ENCODE measurements at regions not wholly inside any gene's neighbourhood (a gene's known extent, or its start where the extent isn't known, plus 50 kb on each side); places are given as distances from the start of the nearest gene placed in this dataset.

DNA sequence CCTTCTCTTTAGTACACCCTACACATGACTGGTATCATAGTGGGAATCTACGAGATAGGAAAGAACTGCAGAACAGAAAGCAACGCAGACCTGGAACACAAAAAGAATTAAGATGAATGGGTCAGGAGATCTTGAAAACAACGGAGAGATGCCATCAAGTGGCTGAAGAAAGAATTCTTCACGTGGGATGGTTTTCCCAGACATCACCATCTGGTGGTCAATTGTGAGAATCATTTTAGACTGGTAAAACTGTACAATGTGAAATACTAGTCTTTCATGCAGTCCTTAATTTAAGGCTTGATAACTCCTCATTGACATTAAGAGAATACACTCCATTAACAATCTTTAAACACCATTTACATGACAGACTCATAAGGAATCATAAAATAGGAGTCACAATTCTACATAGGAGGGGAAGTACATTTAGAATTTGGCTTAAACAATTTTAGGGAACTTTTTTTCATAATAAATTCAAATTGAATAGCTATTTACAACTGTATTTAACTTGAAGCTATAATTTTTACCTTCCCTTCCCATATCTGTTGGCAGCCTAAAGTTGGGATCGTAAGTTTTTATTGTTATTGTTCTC is 128.4 kb upstream of the TRPM3 start:
- TF ChIP-seq, protein P1, sequence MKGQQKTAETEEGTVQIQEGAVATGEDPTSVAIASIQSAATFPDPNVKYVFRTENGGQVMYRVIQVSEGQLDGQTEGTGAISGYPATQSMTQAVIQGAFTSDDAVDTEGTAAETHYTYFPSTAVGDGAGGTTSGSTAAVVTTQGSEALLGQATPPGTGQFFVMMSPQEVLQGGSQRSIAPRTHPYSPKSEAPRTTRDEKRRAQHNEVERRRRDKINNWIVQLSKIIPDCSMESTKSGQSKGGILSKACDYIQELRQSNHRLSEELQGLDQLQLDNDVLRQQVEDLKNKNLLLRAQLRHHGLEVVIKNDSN (IDR thresholded peaks at IDR 0.05): 0 out of 2 replicates have a peak, but pooled peaks have one; percentile 24
- TF ChIP-seq RAD21 (IDR thresholded peaks at IDR 0.05; ENCODE audit: low read depth) (peak; percentile 64), TCF12 (IDR thresholded peaks at IDR 0.05; ENCODE audit: low read depth) (no peak)

DNA sequence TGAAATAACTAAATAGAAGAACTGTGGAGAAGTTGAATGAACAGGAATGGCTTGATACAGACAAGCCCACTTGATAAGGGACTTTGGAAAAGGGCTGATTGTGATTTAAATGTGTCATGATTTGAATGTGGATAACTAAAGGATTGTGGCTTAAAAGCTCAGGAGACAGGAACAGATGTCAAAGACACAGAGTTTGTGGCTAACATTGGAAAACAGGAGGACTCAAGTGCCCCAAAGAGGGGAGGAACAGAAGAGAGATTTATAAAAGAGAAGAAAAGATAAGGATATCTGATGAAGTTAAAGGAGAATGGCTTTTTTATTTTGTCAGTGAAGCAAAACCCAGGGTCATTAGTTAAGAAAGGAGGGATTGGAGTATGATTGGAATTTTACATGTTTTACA is 124.2 kb upstream of the TRPM3 start:
- TF ChIP-seq, protein P2, sequence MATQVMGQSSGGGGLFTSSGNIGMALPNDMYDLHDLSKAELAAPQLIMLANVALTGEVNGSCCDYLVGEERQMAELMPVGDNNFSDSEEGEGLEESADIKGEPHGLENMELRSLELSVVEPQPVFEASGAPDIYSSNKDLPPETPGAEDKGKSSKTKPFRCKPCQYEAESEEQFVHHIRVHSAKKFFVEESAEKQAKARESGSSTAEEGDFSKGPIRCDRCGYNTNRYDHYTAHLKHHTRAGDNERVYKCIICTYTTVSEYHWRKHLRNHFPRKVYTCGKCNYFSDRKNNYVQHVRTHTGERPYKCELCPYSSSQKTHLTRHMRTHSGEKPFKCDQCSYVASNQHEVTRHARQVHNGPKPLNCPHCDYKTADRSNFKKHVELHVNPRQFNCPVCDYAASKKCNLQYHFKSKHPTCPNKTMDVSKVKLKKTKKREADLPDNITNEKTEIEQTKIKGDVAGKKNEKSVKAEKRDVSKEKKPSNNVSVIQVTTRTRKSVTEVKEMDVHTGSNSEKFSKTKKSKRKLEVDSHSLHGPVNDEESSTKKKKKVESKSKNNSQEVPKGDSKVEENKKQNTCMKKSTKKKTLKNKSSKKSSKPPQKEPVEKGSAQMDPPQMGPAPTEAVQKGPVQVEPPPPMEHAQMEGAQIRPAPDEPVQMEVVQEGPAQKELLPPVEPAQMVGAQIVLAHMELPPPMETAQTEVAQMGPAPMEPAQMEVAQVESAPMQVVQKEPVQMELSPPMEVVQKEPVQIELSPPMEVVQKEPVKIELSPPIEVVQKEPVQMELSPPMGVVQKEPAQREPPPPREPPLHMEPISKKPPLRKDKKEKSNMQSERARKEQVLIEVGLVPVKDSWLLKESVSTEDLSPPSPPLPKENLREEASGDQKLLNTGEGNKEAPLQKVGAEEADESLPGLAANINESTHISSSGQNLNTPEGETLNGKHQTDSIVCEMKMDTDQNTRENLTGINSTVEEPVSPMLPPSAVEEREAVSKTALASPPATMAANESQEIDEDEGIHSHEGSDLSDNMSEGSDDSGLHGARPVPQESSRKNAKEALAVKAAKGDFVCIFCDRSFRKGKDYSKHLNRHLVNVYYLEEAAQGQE (IDR thresholded peaks at IDR 0.05; ENCODE audit: low read depth): no peak
- no peak for TF ChIP-seq YY1 (IDR thresholded peaks at IDR 0.05; ENCODE audit: low read depth)
- TF ChIP-seq, protein P1 (IDR thresholded peaks at IDR 0.05): no peak
- TF ChIP-seq, protein P3, sequence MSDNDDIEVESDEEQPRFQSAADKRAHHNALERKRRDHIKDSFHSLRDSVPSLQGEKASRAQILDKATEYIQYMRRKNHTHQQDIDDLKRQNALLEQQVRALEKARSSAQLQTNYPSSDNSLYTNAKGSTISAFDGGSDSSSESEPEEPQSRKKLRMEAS (IDR thresholded peaks at IDR 0.05): no peak

DNA sequence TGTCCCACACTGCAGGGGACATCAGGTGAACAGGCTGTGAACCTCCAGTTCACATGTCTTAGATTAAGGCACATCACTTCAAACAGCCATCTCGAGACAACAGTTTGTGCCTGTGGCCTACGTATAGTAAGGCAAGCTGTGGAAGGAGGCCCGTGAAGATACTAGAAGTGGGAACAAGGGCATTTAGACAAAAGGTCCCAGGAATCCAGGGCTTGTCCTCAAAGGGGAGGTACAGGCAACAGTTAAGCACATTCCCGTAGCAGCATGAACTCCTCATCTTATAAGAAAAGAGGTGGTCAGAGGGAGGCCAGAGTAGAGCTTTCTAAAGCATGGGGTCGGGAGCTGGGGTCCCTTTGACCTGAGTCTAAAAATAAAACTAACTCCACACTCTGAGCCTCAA is 122.5 kb upstream of the TRPM3 start:
- TF ChIP-seq RAD21 (IDR thresholded peaks at IDR 0.05; ENCODE audit: low read depth): no peak
- no peak for TF ChIP-seq TEAD4 (IDR thresholded peaks at IDR 0.05)
- no peak for TF ChIP-seq EGR1 (IDR thresholded peaks at IDR 0.05)
- TF ChIP-seq ZBTB7A (IDR thresholded peaks at IDR 0.05; ENCODE audit: low read depth): no peak
- TF ChIP-seq TAF1 (IDR thresholded peaks at IDR 0.05; ENCODE audit: low read depth): no peak
- TF ChIP-seq, protein P2 (IDR thresholded peaks at IDR 0.05; ENCODE audit: low read depth): no peak
- no peak for TF ChIP-seq YY1 (IDR thresholded peaks at IDR 0.05; ENCODE audit: low read depth)
- TF ChIP-seq, protein P3 (IDR thresholded peaks at IDR 0.05): no peak
- no peak for TF ChIP-seq EP300 (IDR thresholded peaks at IDR 0.05; ENCODE audit: borderline replicate concordance)
- TF ChIP-seq CEBPB (IDR thresholded peaks at IDR 0.05): no peak
- TF ChIP-seq, protein P1 (IDR thresholded peaks at IDR 0.05): no peak

DNA sequence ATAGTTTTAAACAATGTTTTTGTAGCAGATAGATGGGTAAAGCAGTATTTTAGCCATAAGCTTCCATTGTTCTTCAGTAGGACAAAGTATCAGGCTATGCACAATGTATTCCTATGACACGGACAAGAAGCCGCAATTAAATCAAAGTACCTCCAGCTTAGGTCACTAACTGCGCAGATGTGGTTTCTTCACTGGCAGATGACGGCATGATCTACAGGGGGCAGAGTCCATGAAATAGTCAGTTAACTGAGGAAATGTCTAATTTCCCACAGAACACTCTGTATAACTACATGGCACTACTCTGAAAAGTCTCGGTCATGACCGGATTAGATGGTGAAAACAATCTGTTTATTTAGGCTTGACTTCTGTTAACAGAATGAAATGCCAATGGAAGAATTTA is 120.7 kb upstream of the TRPM3 start:
- no peak for TF ChIP-seq CREB1 (IDR thresholded peaks at IDR 0.05; ENCODE audit: low read depth)
- TF ChIP-seq FOXM1 (IDR thresholded peaks at IDR 0.05; ENCODE audit: borderline replicate concordance, low read depth): no peak
- TF ChIP-seq TEAD4 (IDR thresholded peaks at IDR 0.05): no peak
- TF ChIP-seq, protein P3 (IDR thresholded peaks at IDR 0.05): no peak
- TF ChIP-seq ZBTB7A (IDR thresholded peaks at IDR 0.05; ENCODE audit: low read depth): no peak
- no peak for TF ChIP-seq TAF1 (IDR thresholded peaks at IDR 0.05; ENCODE audit: low read depth)
- TF ChIP-seq EP300 (IDR thresholded peaks at IDR 0.05; ENCODE audit: borderline replicate concordance): no peak
- no peak for TF ChIP-seq TCF12 (IDR thresholded peaks at IDR 0.05; ENCODE audit: low read depth)

DNA sequence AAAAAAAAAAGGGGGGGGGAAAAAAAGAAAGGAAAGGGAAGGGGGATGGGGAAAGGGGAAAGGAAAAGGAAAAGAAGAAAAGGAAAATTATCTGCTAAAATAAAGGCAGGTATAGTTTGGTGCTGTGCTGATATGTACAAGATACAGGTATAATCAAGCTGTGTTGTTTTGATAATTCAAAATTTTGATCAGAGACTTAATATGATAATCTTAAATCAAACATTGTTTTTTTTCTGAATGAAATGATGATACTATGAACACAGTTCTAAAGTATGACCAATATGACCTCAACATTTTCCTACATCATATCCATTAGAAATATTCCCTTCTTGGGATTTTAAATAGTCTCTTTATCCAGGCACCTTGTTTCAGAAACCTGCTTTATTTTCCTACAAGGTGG is 115.6 kb upstream of the TRPM3 start:
- TF ChIP-seq TAF1 (IDR thresholded peaks at IDR 0.05; ENCODE audit: low read depth): no peak
- TF ChIP-seq RAD21 (IDR thresholded peaks at IDR 0.05; ENCODE audit: low read depth): no peak
- no peak for TF ChIP-seq CREB1 (IDR thresholded peaks at IDR 0.05; ENCODE audit: low read depth)
- TF ChIP-seq, protein P2 (IDR thresholded peaks at IDR 0.05; ENCODE audit: low read depth): no peak

Measured in Ishikawa (cell line).